HCEC 1CT (cell line): ENCODE measurements at regions not wholly inside any gene's neighbourhood (a gene's known extent, or its start where the extent isn't known, plus 50 kb on each side); places are given as distances from the start of the nearest gene placed in this dataset.
"Not testable (repeated sequence)": the region's sequence is repeated elsewhere in the genome, so short reads cannot be mapped to it uniquely, and the experiment has no call there.

Experiments used
- DNase-seq: peaks from one replicate; pipeline ENCODE4 v3.0.0-alpha.2; 2017

DNA sequence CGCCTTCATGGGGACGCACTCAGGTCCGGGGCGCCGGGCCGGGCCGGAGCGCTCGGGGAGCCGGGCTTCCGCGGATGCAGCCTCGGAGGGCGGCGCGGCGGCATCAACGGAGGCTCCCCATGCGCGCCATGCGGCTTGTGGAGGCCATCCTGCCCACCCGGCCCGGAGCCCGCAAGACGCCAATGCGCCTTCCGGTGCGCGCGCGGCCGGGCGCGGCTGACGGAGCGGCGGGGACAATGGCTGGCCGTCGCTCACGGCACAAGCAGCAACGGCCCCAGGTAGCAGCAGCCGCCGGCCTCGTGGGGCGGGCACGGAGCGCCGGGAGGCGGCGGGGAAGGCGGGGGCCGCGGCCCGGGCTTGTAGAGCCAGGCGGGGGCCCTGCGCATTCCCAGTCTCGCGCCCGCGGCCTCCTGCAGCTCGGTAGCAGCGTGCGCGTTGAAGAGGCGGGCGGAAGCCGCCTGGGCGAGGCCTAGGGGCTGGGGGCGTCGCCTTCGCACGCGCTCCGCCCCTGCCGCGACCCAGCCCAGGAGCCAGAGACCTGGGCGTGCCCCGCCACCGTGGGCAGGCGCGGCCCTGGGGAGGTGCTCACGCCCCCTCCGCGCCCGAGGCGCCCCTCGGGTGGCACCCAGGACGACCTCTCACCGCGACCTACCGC lies 168.6 kb upstream of the PRKX start:
- DNase-seq, result not testable (repeated sequence)

DNA sequence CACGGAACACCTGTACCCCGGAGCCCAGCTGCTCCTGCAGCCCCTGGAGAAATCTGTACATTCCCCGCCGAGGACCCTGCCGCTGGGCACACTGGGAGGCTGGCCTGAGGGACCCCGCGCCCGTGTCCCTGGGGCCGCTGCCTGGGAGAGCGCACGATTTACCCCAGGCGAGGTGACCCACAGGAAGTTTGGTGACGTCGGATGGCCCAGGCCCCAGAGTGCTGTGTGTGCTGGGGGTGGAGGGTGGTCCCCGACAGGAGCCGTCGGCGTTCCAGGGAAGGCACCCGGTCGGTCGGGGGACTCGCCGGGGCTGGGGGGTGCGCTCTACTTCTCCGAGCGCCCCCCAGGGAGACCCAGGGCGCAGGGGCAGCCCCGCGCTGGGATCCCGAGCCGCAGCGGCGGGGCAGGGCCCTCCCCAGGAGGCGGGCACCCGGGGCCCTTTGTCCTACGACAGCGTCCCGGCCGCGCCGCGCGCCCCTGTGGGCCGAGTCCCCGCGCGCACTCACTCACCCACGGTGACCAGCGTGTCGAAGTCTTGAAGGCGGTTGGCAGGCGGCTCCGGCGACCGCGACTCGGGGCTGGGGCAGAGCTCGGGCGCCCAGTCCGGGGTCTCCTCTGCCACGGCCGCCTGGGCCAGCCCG lies 167.9 kb upstream of the PRKX start:
- not testable (repeated sequence) for DNase-seq

DNA sequence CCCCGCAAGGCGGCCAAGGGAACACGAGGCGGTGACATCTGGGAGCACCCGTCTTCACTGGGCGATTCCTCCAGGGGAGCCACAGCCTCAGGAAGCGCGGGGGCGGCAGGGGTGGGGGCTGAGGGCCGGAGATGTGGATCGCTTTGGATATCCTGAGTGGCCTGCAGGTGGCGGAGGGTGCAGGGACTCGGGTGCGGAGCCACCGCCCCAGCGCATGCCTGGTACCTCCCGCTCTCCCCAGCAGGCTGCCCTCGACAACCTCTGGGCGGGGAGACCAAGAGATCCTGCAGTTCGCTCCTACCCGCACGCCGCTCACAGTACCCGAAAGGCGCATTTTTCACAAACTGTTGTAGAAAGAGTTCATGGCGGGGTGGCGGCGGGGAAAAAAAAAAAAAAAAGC lies 162.9 kb upstream of the PRKX start:
- DNase-seq, result not testable (repeated sequence)

DNA sequence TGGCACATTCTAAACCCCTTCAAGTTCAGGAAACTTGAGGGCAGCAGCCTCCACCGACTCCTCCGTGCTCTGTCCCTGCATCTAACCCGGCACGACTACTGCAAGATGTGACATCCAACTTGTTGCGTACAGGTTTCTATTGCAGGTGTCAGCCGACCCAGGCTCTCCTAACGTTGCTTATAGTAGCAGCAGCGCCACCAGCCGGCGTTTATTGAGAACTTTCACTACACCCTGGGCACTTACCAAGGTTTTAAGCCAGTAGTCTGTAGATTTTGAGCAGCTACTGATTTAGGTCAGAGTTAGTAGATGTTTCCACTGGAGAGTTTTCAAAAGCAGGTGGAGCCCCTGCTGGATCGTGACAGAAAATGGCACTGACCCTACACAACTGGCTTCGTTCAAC lies 162.2 kb upstream of the PRKX start:
- not testable (repeated sequence) for DNase-seq

DNA sequence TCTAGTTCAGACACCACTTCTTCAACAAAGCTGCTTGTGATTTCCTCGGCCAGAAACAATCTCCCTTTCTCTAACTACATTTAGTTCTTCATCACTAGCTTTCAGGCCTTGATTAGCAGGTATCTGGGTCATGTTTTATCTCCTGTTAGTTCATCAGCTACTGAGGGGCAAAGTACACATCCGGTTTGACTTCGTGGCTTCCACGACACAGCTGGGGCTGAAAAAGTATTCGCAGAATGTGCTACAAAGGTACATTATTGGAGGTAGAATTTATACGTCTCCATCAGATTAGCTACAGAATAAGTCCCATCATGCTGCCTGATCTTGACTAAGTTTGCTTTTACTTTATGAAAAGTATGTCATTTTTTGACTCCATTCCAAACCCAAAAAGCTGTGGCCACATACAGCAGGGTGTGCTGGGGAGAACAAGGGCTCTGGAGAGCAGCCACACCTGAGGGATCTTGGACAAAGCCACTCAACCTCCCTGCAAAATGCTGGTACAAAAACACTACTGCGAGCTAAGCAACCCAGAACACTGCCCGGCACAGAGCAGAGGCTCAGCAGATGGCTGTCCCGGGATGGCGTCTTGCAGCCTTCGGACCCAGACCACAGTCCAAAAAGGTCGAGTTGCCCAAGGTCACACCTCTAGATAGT lies 158.9 kb upstream of the PRKX start:
- not testable (repeated sequence) for DNase-seq

DNA sequence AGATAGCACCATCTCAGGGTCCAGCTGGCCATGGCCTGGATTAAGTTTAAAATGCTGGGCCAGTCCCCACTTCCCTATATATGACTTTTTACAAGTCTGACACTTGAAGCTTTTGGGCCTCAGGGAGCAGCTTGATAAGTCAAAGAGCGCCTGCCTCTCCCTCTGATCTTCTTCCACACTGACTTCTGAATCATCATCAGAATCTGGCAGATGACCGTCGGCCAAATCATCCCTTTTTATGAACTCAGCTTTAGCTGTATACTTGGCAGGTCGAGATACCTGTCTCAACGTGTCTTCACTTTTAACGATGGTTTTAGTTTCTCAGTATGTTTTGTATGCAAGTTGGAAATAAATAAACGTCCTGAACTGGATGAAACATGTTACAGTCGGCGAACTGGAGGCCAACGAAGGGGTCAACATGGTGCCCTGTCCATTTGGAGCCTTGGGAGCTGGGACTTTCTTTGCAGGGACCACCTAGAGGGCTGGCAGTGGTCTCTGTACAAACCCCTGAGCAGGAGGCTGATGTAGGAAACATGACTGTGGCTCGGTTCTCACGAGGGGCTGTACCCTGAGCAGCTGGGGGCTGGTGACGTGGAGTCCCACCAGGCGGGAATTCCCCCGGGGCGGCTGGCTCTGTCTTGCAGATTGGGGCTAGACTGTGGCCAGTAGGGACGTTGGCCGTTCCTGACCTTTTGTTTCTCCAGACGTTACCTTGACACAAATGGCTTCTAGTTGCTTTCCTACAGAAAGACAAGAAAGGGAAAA lies 153.8 kb upstream of the PRKX start:
- not testable (repeated sequence) for DNase-seq

DNA sequence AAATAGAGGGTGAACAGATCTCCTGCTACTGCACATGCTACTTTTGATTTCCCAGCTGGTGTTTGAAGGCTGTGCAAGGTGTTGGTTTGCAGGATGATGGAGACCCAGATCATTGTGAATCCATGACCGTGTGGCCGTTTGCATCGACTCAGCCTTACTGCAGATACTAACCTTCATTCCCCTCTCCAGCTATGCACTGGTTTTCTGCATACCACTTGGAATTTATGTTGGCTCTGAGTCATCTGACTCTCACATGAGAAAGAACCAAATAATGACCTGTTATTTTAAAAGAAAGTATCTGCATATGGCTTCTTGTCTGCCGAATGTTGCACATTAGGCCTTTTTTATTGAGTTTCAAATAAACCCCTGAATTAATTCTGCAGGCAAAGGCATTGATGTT lies 144.9 kb upstream of the PRKX start:
- DNase-seq, result not testable (repeated sequence)

DNA sequence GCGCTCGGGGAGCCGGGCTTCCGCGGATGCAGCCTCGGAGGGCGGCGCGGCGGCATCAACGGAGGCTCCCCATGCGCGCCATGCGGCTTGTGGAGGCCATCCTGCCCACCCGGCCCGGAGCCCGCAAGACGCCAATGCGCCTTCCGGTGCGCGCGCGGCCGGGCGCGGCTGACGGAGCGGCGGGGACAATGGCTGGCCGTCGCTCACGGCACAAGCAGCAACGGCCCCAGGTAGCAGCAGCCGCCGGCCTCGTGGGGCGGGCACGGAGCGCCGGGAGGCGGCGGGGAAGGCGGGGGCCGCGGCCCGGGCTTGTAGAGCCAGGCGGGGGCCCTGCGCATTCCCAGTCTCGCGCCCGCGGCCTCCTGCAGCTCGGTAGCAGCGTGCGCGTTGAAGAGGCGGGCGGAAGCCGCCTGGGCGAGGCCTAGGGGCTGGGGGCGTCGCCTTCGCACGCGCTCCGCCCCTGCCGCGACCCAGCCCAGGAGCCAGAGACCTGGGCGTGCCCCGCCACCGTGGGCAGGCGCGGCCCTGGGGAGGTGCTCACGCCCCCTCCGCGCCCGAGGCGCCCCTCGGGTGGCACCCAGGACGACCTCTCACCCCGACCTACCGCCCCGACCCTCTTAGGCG lies 130.2 kb upstream of the PRKX start:
- DNase-seq, result not testable (repeated sequence)

DNA sequence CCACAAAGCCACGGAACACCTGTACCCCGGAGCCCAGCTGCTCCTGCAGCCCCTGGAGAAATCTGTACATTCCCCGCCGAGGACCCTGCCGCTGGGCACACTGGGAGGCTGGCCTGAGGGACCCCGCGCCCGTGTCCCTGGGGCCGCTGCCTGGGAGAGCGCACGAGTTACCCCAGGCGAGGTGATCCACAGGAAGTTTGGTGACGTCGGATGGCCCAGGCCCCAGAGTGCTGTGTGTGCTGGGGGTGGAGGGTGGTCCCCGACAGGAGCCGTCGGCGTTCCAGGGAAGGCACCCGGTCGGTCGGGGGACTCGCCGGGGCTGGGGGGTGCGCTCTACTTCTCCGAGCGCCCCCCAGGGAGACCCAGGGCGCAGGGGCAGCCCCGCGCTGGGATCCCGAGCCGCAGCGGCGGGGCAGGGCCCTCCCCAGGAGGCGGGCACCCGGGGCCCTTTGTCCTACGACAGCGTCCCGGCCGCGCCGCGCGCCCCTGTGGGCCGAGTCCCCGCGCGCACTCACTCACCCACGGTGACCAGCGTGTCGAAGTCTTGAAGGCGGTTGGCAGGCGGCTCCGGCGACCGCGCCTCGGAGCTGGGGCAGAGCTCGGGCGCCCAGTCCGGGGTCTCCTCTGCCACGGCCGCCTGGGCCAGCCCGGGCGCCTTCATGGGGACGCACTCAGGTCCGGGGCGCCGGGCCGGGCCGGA lies 129.5 kb upstream of the PRKX start:
- DNase-seq, result not testable (repeated sequence)

DNA sequence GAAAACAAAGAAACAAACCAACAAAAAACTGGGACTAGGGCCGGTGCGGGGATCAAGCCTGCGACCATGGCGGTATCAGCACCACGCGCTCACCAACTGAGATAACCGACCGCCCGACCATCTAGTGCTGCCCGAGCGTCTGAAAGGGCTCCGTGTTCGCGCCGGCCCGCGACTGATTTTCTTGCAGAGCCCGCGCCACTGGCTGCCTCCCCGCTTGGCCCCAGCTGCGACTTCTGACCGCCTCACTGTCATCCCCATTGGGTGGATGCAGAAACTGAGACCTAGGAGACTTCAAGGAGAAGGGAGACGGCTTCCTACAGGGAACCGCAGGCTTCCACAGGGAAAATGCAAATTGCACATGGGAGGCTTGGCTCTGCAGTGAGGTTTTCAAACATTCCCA lies 125.3 kb upstream of the PRKX start:
- DNase-seq, result not testable (repeated sequence)

DNA sequence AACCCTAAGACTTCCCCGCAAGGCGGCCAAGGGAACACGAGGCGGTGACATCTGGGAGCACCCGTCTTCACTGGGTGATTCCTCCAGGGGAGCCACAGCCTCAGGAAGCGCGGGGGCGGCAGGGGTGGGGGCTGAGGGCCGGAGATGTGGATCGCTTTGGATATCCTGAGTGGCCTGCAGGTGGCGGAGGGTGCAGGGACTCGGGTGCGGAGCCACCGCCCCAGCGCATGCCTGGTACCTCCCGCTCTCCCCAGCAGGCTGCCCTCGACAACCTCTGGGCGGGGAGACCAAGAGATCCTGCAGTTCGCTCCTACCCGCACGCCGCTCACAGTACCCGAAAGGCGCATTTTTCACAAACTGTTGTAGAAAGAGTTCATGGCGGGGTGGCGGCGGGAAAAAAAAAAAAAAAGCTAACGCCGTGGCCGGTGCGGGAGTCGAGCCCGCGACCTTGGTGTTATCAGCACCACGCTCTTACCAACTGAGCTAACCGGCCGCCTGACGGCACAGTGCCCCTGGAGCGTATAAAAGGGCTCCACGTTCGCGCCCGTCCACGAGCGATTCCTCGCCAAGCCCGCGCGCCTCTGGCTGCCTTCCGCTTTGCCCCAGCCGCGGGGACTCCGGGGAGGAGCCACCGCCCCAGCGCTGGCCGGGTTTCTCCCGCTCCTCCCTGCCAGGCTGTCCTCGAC lies 124.7 kb upstream of the PRKX start:
- not testable (repeated sequence) for DNase-seq

DNA sequence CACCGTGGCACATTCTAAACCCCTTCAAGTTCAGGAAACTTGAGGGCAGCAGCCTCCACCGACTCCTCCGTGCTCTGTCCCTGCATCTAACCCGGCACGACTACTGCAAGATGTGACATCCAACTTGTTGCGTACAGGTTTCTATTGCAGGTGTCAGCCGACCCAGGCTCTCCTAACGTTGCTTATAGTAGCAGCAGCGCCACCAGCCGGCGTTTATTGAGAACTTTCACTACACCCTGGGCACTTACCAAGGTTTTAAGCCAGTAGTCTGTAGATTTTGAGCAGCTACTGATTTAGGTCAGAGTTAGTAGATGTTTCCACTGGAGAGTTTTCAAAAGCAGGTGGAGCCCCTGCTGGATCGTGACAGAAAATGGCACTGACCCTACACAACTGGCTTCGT lies 123.8 kb upstream of the PRKX start:
- DNase-seq, result not testable (repeated sequence)

DNA sequence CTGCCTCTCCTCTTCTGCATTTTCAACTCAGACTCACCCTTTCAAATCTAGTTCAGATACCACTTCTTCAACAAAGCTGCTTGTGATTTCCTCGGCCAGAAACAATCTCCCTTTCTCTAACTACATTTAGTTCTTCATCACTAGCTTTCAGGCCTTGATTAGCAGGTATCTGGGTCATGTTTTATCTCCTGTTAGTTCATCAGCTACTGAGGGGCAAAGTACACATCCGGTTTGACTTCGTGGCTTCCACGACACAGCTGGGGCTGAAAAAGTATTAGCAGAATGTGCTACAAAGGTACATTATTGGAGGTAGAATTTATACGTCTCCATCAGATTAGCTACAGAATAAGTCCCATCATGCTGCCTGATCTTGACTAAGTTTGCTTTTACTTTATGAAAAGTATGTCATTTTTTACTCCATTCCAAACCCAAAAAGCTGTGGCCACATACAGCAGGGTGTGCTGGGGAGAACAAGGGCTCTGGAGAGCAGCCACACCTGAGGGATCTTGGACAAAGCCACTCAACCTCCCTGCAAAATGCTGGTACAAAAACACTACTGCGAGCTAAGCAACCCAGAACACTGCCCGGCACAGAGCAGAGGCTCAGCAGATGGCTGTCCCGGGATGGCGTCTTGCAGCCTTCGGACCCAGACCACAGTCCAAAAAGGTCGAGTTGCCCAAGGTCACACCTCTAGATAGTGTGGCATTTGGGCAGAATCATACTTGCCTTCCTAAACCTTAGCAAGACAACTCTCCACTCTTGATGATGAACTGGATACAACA lies 120.5 kb upstream of the PRKX start:
- not testable (repeated sequence) for DNase-seq

DNA sequence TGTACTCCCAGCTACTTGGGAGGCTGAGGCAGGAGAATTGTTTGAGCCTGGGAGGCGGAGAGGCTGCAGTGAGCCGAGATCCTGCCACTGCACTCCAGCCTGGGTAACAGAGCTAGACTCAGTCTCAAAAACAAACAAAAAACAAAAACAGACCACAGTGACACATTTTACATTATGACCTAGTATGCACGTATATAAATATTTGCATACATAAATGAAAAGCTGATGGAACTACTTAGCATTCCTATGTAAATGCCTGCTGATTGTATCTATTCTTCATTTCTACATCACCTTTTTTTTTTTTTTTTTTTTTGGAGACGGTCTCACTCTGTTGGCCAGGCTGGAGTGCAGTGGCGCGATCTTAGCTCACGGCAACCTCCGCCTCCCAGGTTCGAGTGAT lies 116.6 kb upstream of the PRKX start:
- not testable (repeated sequence) for DNase-seq

DNA sequence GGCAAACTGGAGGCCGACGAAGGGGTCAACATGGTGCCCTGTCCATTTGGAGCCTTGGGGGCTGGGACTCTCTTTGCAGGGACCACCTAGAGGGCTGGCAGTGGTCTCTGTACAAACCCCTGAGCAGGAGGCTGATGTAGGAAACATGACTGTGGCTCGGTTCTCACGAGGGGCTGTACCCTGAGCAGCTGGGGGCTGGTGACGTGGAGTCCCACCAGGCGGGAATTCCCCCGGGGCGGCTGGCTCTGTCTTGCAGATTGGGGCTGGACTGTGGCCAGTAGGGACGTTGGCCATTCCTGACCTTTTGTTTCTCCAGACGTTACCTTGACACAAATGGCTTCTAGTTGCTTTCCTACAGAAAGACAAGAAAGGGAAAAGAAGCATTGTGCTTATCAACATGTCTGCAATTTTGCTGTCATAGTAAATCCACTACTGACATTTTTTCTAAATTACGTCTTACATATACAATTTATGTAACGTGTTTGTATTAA lies 115.6 kb upstream of the PRKX start:
- DNase-seq, result not testable (repeated sequence)

DNA sequence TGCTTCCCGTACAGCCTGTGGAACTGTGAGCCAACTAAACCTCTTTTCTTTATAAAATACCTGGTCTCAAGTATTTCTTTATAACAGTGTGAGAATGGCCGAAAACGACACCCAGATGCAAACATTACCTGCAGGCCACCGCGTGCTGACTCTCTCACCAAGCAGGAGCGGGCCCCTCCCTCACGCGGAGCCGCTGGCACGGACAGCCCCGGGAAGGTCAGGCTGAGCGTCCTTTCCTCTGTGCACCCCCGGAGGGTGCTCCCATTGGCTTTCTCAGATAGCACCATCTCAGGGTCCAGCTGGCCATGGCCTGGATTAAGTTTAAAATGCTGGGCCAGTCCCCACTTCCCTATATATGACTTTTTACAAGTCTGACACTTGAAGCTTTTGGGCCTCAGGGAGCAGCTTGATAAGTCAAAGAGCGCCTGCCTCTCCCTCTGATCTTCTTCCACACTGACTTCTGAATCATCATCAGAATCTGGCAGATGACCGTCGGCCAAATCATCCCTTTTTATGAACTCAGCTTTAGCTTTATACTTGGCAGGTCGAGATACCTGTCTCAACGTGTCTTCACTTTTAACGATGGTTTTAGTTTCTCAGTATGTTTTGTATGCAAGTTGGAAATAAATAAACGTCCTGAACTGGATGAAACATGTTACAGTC lies 115.1 kb upstream of the PRKX start:
- DNase-seq, result not testable (repeated sequence)

DNA sequence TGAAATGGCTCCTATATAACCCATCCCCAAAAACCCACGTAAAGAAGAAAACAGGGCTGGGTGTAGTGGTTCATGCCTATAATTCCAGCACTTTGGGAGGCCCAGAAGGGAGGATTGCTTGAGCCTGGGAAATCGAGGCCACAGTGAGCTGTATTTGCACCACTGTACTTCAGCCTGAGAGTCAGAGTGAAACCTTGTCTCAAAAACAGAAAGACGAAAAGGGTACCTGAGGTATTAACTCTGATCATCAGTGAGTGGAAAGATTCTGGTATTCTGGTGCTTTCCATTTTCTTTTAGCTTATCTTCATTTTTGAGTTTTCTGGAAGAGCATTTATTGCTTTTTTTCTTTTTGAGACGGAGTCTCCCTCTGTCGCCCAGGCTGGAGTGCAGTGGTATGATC lies 110.6 kb upstream of the PRKX start:
- not testable (repeated sequence) for DNase-seq

DNA sequence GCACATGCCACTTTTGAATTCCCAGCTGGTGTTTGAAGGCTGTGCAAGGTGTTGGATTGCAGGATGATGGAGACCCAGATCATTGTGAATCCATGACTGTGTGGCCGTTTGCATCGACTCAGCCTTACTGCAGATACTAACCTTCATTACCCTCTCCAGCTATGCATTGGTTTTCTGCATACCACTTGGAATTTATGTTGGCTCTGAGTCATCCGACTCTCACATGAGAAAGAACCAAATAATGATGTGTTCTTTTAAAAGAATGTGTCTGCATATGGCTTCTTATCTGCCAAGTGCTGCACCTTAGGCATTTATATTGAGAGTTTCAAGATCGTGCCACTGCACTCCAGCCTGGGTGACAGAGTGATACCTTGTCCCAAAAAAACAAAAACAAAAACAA lies 106.7 kb upstream of the PRKX start:
- peak; percentile 75 for DNase-seq

DNA sequence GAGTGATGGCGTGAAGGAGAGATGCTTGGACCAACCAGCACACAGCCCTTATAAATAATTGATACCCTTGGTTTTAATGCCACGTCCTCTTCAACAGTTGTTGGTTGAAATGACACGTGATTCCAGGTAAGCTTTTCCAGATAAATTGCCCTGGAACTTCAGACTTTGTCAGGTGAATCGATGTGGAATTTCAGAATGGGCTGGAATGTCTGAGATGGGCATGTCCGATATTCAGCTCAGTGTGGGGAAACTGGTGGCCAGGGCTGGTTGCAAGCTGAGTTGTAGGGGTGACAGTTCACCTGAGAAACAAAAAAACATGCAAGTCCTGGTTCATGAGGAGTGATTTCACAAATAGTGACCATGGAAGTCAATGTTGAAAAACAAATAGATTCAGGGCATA lies 104.0 kb upstream of the PRKX start:
- DNase-seq, result not testable (repeated sequence)
